Activated T-helper 2 cell treated with anti-CD3 and anti-CD28 coated beads, Interferon-gamma antibody, Interleukin-2, Interleukin-4, amounts not matched to agents 10 μg/mL and 5 μg/mL and 100 μg/mL, durations not matched to agents 14 hours and 24 hours and 36 hours (primary cell): ENCODE measurements at regions not wholly inside any gene's neighbourhood (a gene's known extent, or its start where the extent isn't known, plus 50 kb on each side); places are given as distances from the start of the nearest gene placed in this dataset.

Experiments
- DNase-seq: peaks from one replicate; pipeline ENCODE4 v3.0.0; 2021; ENCODE audit warnings: low spot score
- H3K27ac Mint-ChIP-seq: one replicate; pipeline ENCODE4 v1.8.0; 2021; ENCODE audit warnings: mixed read lengths
- H3K27me3 Mint-ChIP-seq: one replicate; pipeline ENCODE4 v1.8.0; 2021; ENCODE audit warnings: low read depth, mixed read lengths
- H3K36me3 Mint-ChIP-seq: one replicate; pipeline ENCODE4 v1.8.0; 2021; ENCODE audit warnings: low read depth, mixed read lengths
- H3K4me1 Mint-ChIP-seq: one replicate; pipeline ENCODE4 v1.8.0; 2021; ENCODE audit warnings: low read depth, mixed read lengths
- H3K4me3 Mint-ChIP-seq: one replicate; pipeline ENCODE4 v1.8.0; 2021; ENCODE audit warnings: low read depth, mild to moderate bottlenecking, moderate library complexity, mixed read lengths
- H3K9me3 Mint-ChIP-seq: one replicate; pipeline ENCODE4 v1.8.0; 2021; ENCODE audit warnings: mixed read lengths
- intact Hi-C: fragments of 100-400 bp; cut with micrococcal nuclease; formaldehyde crosslinking; loops from one replicate; pipeline ENCODE4 v1.15.1; 2023

DNA sequence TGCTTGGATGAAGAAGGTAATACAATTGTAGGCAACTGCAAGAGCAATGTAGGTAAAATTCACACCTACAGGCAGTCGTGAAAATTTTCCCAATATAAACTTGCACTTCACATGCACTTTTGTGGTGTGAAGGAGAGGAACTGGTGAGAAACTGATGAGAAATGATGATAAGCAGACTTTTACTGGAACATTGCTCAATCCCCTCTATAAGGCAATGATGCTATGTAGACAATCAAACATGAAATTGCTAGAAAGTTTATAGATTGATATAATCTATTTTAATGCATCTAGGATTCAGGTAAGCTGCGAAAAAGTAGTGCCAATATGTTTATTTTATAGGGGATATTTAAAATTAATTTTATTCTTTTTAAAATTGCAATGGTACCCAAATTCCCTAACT, 802.2 kb downstream of the KCNT2 start:
- Mint-ChIP-seq H3K27me3 (no peaks in the 10 kb centered on the region), H3K4me1 (no peaks in the 10 kb centered on the region)
- intact Hi-C loops, result no loop called here

DNA sequence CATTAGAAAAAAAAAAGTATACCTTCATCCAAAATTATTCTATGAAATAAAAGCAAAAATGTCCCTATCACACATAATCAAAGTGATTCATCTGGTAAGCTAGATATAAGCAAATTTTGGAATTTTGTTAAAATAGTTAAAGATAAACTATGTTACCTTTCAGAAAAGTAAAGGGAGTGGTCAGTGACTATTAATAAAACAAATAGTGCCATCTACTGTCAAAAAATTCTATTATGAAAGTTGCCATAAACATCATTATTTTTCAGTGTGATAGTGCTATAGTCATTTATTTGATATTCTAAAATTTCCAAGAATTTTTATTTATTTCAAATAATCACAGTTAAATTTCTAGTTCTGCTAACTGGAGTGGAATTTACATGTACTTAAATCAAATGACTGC, 803.7 kb downstream of the KCNT2 start:
- no peaks in the 10 kb centered on the region for H3K36me3 Mint-ChIP-seq
- H3K4me3 Mint-ChIP-seq, result no peak overlapping the region
- H3K9me3 Mint-ChIP-seq, result no peaks in the 10 kb centered on the region
- H3K4me1 Mint-ChIP-seq, result no peaks in the 10 kb centered on the region
- H3K27me3 Mint-ChIP-seq, result no peaks in the 10 kb centered on the region
- no peak overlapping the region for H3K27ac Mint-ChIP-seq
- intact Hi-C loops, result no loop called here
- DNase-seq, result no peak

More for the DNA sequence above, 802.2 kb downstream of the KCNT2 start:
- DNase-seq, result no peak
- H3K27ac Mint-ChIP-seq, result no peak overlapping the region
- no peak overlapping the region for H3K4me3 Mint-ChIP-seq
- no peaks in the 10 kb centered on the region for H3K9me3 Mint-ChIP-seq
- H3K36me3 Mint-ChIP-seq, result no peaks in the 10 kb centered on the region

DNA sequence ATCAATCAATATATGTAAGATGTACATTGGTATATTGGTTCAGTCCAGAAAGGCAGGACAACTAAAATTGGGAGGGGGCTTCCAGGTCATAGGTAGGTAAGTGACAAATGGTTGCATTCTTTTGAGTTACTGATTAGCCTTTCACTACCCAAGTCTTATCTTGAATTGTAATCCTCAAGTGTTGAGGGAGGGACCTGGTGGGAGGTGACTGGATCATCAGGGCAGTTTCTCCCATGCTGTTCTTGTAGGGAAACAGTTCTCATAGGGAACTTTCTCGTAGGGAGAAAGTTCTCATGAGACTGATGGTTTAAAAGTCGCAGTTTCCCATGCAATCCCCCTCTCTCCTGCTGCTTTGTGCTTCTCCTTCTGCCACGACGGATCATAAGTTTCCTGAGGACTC, 809.2 kb downstream of the KCNT2 start:
- intact Hi-C loops, result no loop called here
- H3K4me3 Mint-ChIP-seq, result no peak overlapping the region

DNA sequence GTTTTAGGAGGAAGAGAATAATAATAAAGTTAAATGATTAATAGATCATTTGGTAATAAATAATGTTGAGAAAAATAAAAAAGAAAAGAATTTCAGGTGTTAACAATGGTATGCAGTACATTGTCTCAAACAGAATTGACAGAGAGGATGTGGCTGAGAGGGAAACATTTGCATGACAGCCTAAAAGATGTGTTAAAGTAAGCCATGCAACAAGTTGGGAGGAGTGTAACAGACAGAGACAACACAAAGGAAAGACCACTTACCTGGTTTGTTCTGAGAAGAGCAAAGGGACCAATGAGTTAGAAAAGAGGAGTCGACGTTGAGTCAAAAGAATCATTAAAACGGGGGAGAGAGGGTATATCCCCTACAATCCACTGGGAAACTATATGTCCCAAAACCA, 814.0 kb downstream of the KCNT2 start:
- no peak overlapping the region for H3K4me3 Mint-ChIP-seq
- H3K36me3 Mint-ChIP-seq, result no peaks in the 10 kb centered on the region
- no peak for DNase-seq
- H3K27me3 Mint-ChIP-seq, result no peaks in the 10 kb centered on the region
- no peaks in the 10 kb centered on the region for H3K9me3 Mint-ChIP-seq
- intact Hi-C loops, result no loop called here
- no peaks in the 10 kb centered on the region for H3K4me1 Mint-ChIP-seq
- no peak overlapping the region for H3K27ac Mint-ChIP-seq

More for the DNA sequence above, 809.2 kb downstream of the KCNT2 start:
- Mint-ChIP-seq H3K4me1 (no peaks in the 10 kb centered on the region), H3K27me3 (no peaks in the 10 kb centered on the region), H3K36me3 (no peaks in the 10 kb centered on the region), H3K9me3 (no peaks in the 10 kb centered on the region), H3K27ac (no peak overlapping the region)
- no peak for DNase-seq

DNA sequence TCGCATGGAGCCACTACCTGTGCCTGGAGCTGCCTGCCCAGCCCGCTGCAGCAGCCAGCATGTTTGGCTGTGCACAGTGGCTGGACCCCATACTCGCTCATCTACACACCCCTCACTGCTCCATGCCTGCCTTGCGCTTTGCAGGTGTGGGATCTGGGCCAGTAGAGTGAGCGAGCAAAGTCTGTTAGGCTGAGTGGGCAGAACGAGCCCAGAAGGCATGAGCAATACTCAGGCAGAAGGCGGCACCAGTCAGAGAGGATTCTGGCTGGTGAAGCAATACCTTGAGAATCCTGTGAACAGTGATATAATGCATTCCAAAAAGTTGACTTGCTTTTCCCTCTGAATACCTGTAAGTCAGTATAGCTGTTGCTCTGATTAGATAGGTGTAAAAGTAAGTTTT, 816.4 kb downstream of the KCNT2 start:
- Mint-ChIP-seq H3K4me3 (no peak overlapping the region), H3K4me1 (no peaks in the 10 kb centered on the region), H3K27ac (no peak overlapping the region), H3K27me3 (no peaks in the 10 kb centered on the region), H3K36me3 (no peaks in the 10 kb centered on the region), H3K9me3 (peaks cover 4% of the 10 kb centered on the region)
- DNase-seq, result no peak
- intact Hi-C loops, result no loop called here

DNA sequence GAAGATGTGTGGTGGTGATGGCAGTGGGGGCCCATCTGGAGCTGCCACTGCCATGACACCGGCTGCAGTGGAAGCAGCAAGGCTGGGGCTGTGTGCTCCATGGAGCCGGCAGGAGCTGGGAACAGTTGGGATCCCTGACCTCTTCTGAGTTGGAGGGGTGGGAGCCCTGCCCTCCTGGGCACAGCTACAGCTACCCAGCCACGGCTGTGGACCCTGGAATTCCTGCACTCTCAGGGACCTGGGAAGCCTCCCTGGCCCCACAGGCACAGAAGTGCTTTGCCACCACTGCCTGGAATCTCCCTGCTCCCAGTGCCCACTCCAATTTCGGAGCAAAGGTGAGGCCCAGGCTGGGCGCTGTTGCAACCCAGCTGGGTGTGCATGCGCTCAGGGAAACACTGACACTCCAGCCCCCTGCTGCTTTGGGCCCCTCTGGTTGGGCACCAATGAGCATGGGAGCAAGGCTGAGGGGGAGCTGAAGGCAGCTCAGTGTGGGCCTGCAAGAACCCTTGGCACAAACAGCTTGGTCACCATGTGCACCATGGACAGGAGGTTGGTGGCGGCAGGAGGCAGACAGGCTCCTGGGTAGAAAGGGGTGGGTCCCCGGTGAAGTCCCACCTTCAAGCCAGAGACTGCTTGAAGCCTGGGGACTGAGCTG, 817.6 kb downstream of the KCNT2 start:
- intact Hi-C loops, result no loop called here
- no peak overlapping the region for H3K27ac Mint-ChIP-seq
- H3K36me3 Mint-ChIP-seq, result no peaks in the 10 kb centered on the region
- H3K27me3 Mint-ChIP-seq, result no peaks in the 10 kb centered on the region
- no peak overlapping the region for H3K4me3 Mint-ChIP-seq
- DNase-seq, result no peak
- peaks cover 4% of the 10 kb centered on the region for H3K9me3 Mint-ChIP-seq
- H3K4me1 Mint-ChIP-seq, result no peaks in the 10 kb centered on the region

DNA sequence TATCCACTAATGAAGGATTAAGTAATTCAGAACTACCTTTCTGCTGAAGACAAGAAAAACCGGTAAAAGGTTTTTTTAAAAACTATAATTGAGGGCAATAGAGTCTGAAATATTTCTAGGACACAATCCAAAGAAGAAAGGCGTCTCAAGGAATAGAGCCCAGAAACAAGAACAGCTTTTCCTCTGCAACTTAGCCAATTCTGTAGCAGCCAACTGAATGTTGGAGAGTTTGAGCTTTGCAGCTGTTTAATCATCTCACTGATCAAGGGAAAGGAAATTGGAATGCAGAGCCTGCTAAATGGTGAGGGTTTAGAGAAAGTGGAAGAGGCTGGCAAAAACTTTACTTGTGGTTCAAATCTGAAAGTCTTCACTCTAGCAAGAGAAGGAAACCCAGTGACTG, 818.9 kb downstream of the KCNT2 start:
- intact Hi-C loops, result no loop called here
- Mint-ChIP-seq H3K36me3 (no peaks in the 10 kb centered on the region), H3K9me3 (peaks cover 4% of the 10 kb centered on the region), H3K4me1 (no peaks in the 10 kb centered on the region), H3K27me3 (no peaks in the 10 kb centered on the region), H3K27ac (no peak overlapping the region), H3K4me3 (no peak overlapping the region)
- DNase-seq, result no peak

DNA sequence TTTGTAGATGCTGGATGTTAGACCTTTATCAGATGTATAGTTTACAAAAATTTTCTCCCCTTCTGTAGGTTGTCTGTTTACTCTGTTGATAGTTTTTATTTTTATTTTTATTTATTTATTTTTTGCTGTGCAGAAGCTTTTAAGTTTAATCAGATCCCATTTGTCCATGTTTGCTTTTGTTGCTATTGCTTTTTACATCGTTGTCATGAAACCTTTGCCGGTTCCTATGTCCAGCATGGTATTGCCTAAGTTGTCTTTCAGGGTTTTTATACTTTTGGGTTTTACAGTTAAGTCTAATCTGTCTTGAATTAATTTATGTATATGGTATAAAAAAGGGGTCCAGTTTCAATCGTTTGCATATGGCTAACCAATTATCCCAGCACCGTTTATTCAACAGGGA, 819.5 kb downstream of the KCNT2 start:
- Mint-ChIP-seq H3K27ac (no peak overlapping the region), H3K4me3 (no peak overlapping the region), H3K9me3 (peaks cover 4% of the 10 kb centered on the region), H3K36me3 (no peaks in the 10 kb centered on the region), H3K27me3 (no peaks in the 10 kb centered on the region), H3K4me1 (no peaks in the 10 kb centered on the region)
- DNase-seq, result no peak
- intact Hi-C loops, result no loop called here

DNA sequence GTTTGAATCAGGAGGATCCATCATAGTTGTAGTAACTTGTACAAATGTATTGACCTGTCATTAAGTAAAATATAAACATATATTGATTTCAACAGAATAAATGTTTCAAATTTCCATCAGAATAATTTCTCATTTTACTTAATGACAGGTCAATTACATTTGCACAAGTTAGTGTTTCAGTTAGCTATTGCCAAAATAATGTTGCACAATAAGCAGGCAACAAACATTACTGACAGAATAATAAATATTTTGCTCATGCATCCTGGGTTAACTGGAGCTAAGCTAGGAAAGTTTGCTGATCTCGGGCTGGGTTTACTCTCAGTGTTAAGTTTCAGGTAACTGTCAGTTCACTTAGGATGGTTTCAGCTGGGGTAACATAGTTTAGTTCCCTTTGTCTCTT, 822.4 kb downstream of the KCNT2 start:
- no peaks in the 10 kb centered on the region for H3K4me1 Mint-ChIP-seq
- H3K4me3 Mint-ChIP-seq, result no peak overlapping the region
- no peaks in the 10 kb centered on the region for H3K36me3 Mint-ChIP-seq
- peaks cover 4% of the 10 kb centered on the region for H3K9me3 Mint-ChIP-seq
- intact Hi-C loops, result no loop called here
- no peak overlapping the region for H3K27ac Mint-ChIP-seq
- H3K27me3 Mint-ChIP-seq, result no peaks in the 10 kb centered on the region
- no peak for DNase-seq

DNA sequence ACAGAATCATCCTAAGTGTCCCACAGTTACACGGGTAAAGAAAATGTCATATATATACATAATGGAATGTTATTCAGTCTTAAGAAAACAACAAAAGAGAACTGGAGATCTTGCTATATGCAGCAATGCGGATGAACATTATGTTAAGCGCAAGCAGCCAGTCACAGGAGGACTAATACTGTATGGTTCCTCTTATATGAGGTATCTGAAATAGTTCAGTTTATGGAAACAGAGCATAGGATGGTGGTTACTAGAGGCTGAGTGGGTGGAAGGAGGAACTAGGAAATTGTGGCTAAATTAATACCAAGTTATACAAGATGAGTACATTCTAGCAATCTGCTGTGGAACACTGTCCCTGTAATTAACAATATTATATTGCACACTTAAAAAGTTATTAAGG, 834.3 kb downstream of the KCNT2 start:
- no peaks in the 10 kb centered on the region for H3K36me3 Mint-ChIP-seq
- no peak overlapping the region for H3K4me3 Mint-ChIP-seq
- DNase-seq, result no peak
- no peak overlapping the region for H3K27ac Mint-ChIP-seq
- H3K4me1 Mint-ChIP-seq, result no peaks in the 10 kb centered on the region
- H3K9me3 Mint-ChIP-seq, result no peaks in the 10 kb centered on the region
- no peaks in the 10 kb centered on the region for H3K27me3 Mint-ChIP-seq
- intact Hi-C loops, result no loop called here

DNA sequence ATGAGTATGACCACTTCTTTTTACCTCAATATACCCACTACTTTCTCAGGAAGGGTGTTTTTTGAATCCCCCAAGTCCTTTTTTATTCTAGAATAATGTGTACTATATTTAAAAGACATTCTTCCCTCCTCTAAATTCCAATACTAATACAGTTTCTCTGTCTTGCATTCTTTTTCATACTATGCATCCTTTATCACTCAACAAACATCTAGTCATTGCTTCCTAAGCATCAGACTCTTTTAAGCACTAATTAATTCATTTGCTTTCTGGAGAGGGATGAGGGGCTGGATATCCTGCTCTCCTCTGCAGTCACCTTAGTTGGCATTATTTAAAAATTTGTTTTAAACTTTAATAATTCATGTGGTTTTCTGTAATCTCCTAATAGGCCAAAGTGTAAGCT, 838.8 kb downstream of the KCNT2 start:
- H3K27me3 Mint-ChIP-seq, result no peaks in the 10 kb centered on the region
- no peaks in the 10 kb centered on the region for H3K9me3 Mint-ChIP-seq
- H3K36me3 Mint-ChIP-seq, result no peaks in the 10 kb centered on the region
- H3K4me3 Mint-ChIP-seq, result no peak overlapping the region
- intact Hi-C loops, result no loop called here
- no peak for DNase-seq
- H3K4me1 Mint-ChIP-seq, result no peaks in the 10 kb centered on the region
- H3K27ac Mint-ChIP-seq, result no peak overlapping the region

DNA sequence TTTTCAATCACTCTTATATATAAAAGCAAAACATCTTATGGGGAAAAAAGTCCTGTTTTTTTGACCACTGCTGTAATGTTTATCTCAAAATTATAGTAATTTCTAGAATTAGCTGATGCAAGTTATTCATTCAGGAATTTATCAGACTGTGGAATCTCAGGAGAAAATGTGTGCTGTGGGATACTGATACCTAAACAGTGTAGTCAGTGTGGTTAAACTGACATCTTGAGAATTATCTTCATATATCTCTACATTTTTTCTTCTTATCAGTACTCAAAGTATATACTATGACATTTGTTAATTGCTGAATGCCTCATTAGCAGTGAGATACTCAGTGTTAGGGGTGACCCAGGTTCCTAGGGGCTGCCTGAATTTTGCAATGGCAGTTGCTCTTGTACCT, 839.3 kb downstream of the KCNT2 start:
- Mint-ChIP-seq H3K27ac (no peak overlapping the region), H3K36me3 (no peaks in the 10 kb centered on the region), H3K4me3 (no peak overlapping the region), H3K9me3 (no peaks in the 10 kb centered on the region), H3K4me1 (no peaks in the 10 kb centered on the region), H3K27me3 (no peaks in the 10 kb centered on the region)
- intact Hi-C loops, result no loop called here
- no peak for DNase-seq

DNA sequence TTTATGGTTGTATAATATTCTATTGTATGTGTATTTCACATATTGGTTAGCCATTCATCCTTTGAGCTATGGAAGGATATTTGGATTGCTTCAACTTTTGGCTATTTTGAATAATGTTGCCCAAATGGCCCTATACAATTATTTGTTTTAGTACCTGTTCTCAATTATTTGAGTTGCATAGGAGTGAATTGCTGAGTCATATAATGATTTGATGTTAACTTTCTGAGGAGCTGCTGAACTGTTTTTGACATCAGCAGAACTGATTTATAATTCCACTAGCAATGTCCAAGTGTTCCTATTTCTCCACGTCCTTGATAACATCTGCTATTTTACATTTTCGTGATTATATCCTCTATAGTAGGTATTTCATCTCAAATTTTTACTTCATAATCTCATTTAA, 839.9 kb downstream of the KCNT2 start:
- Mint-ChIP-seq H3K4me3 (no peak overlapping the region), H3K9me3 (no peaks in the 10 kb centered on the region), H3K27me3 (no peaks in the 10 kb centered on the region), H3K4me1 (no peaks in the 10 kb centered on the region), H3K27ac (no peak overlapping the region), H3K36me3 (no peaks in the 10 kb centered on the region)
- intact Hi-C loops, result no loop called here
- no peak for DNase-seq

DNA sequence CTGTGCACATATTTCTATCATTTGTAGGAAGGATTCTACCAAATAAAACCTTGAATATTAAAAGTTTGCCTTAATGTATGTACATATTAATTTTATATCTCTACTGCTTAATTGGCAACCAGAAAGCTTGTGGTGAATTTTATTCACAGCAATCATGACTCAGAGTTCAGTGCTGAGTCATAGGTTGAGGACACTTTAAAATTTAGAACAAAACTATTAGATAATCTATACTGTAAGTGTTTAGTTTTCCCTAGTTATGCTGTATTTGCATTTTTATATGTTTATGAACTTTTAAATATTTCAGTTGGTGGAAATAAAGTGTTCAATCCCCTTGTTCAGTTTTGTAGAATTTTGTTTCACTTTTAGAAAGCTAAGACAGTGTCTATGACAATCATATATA, 841.5 kb downstream of the KCNT2 start:
- intact Hi-C loops, result no loop called here
- no peak overlapping the region for H3K27ac Mint-ChIP-seq

More for the DNA sequence above, 841.5 kb downstream of the KCNT2 start:
- DNase-seq, result no peak
- no peaks in the 10 kb centered on the region for H3K36me3 Mint-ChIP-seq
- no peaks in the 10 kb centered on the region for H3K9me3 Mint-ChIP-seq
- H3K4me1 Mint-ChIP-seq, result no peaks in the 10 kb centered on the region
- H3K27me3 Mint-ChIP-seq, result no peaks in the 10 kb centered on the region
- no peak overlapping the region for H3K4me3 Mint-ChIP-seq
